ENCODE measurements at regions not wholly inside any gene's neighbourhood (a gene's known extent, or its start where the extent isn't known, plus 50 kb on each side); places are given as distances from the start of the nearest gene placed in this dataset.
"Not testable (repeated sequence)": the region's sequence is repeated elsewhere in the genome, so short reads cannot be mapped to it uniquely, and the experiment has no call there.

- DNase-seq = no peak
Measured at GRCh38 chr1:82073071-82073470, 272.3 kb downstream of the ADGRL2 start.

GRCh38 chr1:82065916-82066315 is 265.2 kb downstream of the ADGRL2 start:
- DNase-seq = no peak

DNA sequence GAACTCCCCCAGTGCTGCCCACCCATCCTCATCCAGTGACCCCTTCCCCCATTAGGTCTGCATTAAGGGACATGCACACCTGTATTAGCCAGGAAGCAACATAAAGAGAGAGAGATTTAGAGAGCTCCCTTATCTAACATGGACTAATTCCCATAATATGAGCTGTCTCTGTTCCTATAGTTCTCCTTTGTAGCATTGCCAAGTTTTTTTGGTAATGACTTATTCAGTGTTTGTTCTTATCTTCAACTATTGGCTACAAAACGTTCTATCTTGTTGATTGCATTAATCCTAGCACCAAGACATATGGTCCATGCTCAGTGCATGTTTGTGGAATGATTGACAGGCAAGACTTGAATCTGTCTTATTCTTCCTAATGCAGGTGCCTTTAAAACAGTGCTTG is 264.0 kb downstream of the ADGRL2 start:
- DNase-seq = no peak

- DNase-seq = no peak
Measured at GRCh38 chr1:82062206-82062605, 261.5 kb downstream of the ADGRL2 start.

- DNase-seq = no peak
Measured at GRCh38 chr1:82059959-82060358, 259.2 kb downstream of the ADGRL2 start.

GRCh38 chr1:82057011-82057410 is 256.3 kb downstream of the ADGRL2 start:
- no peak for DNase-seq

DNA sequence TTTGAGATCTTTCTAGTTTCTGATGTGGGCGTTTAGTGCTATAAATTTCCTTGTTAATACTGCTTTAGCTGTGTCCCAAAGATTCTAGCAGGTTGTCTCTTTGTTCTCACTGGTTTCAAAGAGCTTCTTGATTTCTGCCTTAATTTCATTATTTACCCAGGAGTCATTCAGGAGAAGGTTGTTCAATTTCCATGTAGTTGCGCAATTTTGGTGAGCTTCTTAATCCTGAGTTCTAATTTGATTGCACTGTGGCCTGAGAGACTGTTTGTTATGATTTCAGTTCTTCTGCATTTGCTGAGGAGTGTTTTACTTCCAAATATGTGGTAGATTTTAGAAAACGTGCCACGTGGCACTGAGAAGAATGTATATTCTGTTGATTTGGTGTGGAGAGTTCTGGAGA is 254.6 kb downstream of the ADGRL2 start:
- not testable (repeated sequence) for DNase-seq

DNA sequence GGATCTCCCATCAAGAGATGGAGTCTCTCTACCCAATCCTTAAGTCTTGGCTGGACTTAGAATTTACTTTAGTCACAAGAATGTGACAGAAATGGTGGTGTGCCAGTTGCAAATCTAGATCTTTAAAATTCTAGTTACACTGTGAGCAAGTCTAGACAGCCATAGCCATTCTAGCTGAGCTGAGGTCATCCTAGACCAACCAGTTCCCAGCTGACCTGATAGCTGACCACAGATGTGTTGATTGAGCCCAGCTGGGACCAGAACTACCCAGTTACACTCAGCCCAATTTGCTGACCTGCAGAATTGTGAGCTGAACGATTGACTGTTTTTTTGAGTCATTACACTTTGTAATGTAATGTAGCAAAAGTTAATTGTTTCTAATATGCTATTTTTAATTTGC is 251.8 kb downstream of the ADGRL2 start:
- DNase-seq = no peak

DNA sequence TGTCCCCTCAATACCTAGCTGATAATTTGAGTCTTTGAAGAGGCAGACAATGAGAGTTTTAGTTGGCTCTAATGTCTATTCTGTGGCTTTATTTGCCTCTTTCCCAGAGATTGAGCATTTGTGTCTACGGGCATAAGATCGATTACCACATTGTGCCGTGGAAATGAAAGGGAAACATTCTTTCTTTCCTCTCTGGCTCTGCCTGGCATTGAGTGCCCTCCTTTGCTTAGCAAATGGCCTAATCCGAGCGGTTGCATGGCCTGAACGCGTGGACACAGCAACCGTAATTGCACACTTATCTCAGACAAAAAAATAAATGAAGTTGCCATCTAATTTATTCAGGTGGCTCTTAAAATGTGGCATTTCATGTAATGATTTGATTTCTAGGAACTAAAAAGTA is 247.9 kb downstream of the ADGRL2 start:
- no peak for DNase-seq

GRCh38 chr1:82045221-82045620 is 244.5 kb downstream of the ADGRL2 start:
- DNase-seq = no peak

GRCh38 chr1:82044536-82044935 is 243.8 kb downstream of the ADGRL2 start:
- no peak for DNase-seq

- peak; percentile 5 for DNase-seq
Measured at GRCh38 chr1:82044111-82044510, 243.4 kb downstream of the ADGRL2 start.

GRCh38 chr1:82042306-82043060 is 241.7 kb downstream of the ADGRL2 start:
- DNase-seq = no peak
